Tibial artery (tissue), 4 donors: ENCODE measurements at regions not wholly inside any gene's neighbourhood (a gene's known extent, or its start where the extent isn't known, plus 50 kb on each side); places are given as distances from the start of the nearest gene placed in this dataset.

Source experiments
- DNase-seq, 2 donors: peaks; one replicate each; pipeline ENCODE4 v3.0.0-alpha.2; 2019
- H3K27ac ChIP-seq, 2 donors: fragments of 200-600 bp; sonication (generic) in 1 of 2; 1 replicate in 1 of 2; 2 replicates in 1 of 2; pipeline ENCODE4 v1.5.1; 2018 to 2019; ENCODE audit warnings: mild to moderate bottlenecking in 1 of 2
- H3K27me3 ChIP-seq, 2 donors: fragments of 200-600 bp; sonication (generic) in 1 of 2; one replicate each; pipeline versions ENCODE4 v1.5.1 to v1.6.0; 2016 to 2019
- H3K36me3 ChIP-seq, 3 donors: fragments of 200-600 bp; sonication (generic) in 2 of 3; one replicate each; pipeline ENCODE4 v1.5.1; 2016 to 2019; ENCODE audit warnings: mild to moderate bottlenecking in 2 of 3
- H3K4me1 ChIP-seq, 4 donors: fragments of 200-600 bp; sonication (generic) in 2 of 4; 1 replicate in 3 of 4; 2 replicates in 1 of 4; pipeline ENCODE4 v1.5.1; 2016 to 2019
- H3K4me3 ChIP-seq, 2 donors: fragments of 200-600 bp; sonication (generic) in 1 of 2; 1 replicate in 1 of 2; 2 replicates in 1 of 2; pipeline ENCODE4 v1.5.1; 2018 to 2019; ENCODE audit warnings: mild to moderate bottlenecking in 2 of 2
- H3K9me3 ChIP-seq, 3 donors: fragments of 200-600 bp; sonication (generic) in 1 of 3; one replicate each; pipeline ENCODE4 v1.5.1; 2016 to 2019
- CTCF ChIP-seq, 2 experiments: fragments of 200-600 bp in 1 of 2; fragments of 450-650 bp in 1 of 2; IDR thresholded peaks; one replicate each; pipeline ENCODE4 v1.5.1; 2017 to 2019; ENCODE audit warnings: antibody characterized with exemption in 2 of 2, mild to moderate bottlenecking in 1 of 2, moderate library complexity in 1 of 2
- intact Hi-C: fragments of 100-400 bp; cut with DNase I; formaldehyde crosslinking; loops from one replicate; pipeline ENCODE4 v1.15.0; 2023; ENCODE audit warnings: low total_unique reads

GRCh38 chr12:107468182-107468581, 217.4 kb upstream of the PWP1 start:
- no peak for DNase-seq
- Histone ChIP-seq H3K9me3 (no peaks in the 10 kb centered on the region), H3K4me3 (no peak overlapping the region), H3K27ac (no peak overlapping the region), H3K27me3 (no peaks in the 10 kb centered on the region), H3K36me3 (no peaks in the 10 kb centered on the region), H3K4me1 (no peaks in the 10 kb centered on the region)
- intact Hi-C loops: no loop called here
- TF ChIP-seq CTCF (IDR thresholded peaks at IDR 0.05): no peak

GRCh38 chr12:107469011-107469410, 216.6 kb upstream of the PWP1 start:
- TF ChIP-seq CTCF (IDR thresholded peaks at IDR 0.05): no peak
- H3K27me3 ChIP-seq: no peaks in the 10 kb centered on the region
- H3K4me1 ChIP-seq: no peaks in the 10 kb centered on the region
- no peaks in the 10 kb centered on the region for H3K36me3 ChIP-seq
- H3K4me3 ChIP-seq: no peak overlapping the region
- intact Hi-C loops: no loop called here
- H3K27ac ChIP-seq: no peak overlapping the region
- H3K9me3 ChIP-seq: no peaks in the 10 kb centered on the region
- no peak for DNase-seq

- no peak overlapping the region for H3K4me3 ChIP-seq
- no peaks in the 10 kb centered on the region for H3K36me3 ChIP-seq
- no peak for TF ChIP-seq CTCF (IDR thresholded peaks at IDR 0.05)
- H3K27ac ChIP-seq: no peak overlapping the region
- H3K9me3 ChIP-seq: no peaks in the 10 kb centered on the region
- intact Hi-C loops: no loop called here
- H3K4me1 ChIP-seq: no peaks in the 10 kb centered on the region
- DNase-seq: no peak
- no peaks in the 10 kb centered on the region for H3K27me3 ChIP-seq
Observed at GRCh38 chr12:107470645-107471044, 215.0 kb upstream of the PWP1 start.

- DNase-seq: no peak
- Histone ChIP-seq H3K4me1 (no peaks in the 10 kb centered on the region), H3K9me3 (no peaks in the 10 kb centered on the region), H3K27me3 (peaks cover 0 to 2% of the 10 kb centered on the region in 2 donors), H3K4me3 (no peak overlapping the region), H3K27ac (no peak overlapping the region), H3K36me3 (no peaks in the 10 kb centered on the region)
- intact Hi-C loops: no loop called here
- TF ChIP-seq CTCF (IDR thresholded peaks at IDR 0.05): no peak
Observed at GRCh38 chr12:107472308-107472707, 213.3 kb upstream of the PWP1 start.

GRCh38 chr12:107474099-107474498, 211.5 kb upstream of the PWP1 start:
- no peak for DNase-seq
- no peaks in the 10 kb centered on the region for H3K36me3 ChIP-seq
- no peak for TF ChIP-seq CTCF (IDR thresholded peaks at IDR 0.05)
- H3K9me3 ChIP-seq: no peaks in the 10 kb centered on the region
- H3K4me1 ChIP-seq: no peaks in the 10 kb centered on the region
- intact Hi-C loops: no loop called here
- no peak overlapping the region for H3K4me3 ChIP-seq
- H3K27ac ChIP-seq: no peak overlapping the region
- H3K27me3 ChIP-seq: peaks cover 0 to 2% of the 10 kb centered on the region in 2 donors
